ENCODE measurements at regions not wholly inside any gene's neighbourhood (a gene's known extent, or its start where the extent isn't known, plus 50 kb on each side); places are given as distances from the start of the nearest gene placed in this dataset.

GRCh38 chr10:36224431-36224985 lies 582.4 kb upstream of the FZD8 start:
- DNase-seq (ENCODE audit: low spot score), result no peak

- DNase-seq (ENCODE audit: low spot score), result no peak
Measured at GRCh38 chr10:36221101-36221500, 579.0 kb upstream of the FZD8 start.

GRCh38 chr10:36220151-36220550 lies 578.1 kb upstream of the FZD8 start:
- DNase-seq (ENCODE audit: low spot score), result no peak

- DNase-seq (ENCODE audit: low spot score), result no peak
Measured at GRCh38 chr10:36211856-36212255, 569.8 kb upstream of the FZD8 start.

- DNase-seq (ENCODE audit: low spot score), result no peak
Measured at GRCh38 chr10:36209480-36209879, 567.4 kb upstream of the FZD8 start.

DNA sequence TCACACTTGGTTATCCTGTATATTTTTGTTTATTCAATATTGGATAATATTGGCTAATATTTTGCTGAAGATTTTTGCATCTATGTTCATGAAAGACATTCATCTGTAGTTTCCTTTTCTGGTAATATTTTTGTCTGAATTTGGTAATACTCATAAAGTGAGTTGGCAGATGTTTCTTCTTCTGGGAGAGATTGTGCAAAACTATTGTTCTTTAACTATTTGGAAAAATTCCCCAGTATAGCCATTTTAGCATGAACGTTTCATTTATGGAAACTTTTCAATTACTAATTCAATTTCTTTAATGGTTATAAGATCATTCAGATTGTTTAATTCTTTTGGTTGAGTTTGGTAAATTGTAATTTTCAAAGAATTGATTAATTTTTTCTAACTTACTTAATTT lies 560.8 kb upstream of the FZD8 start:
- DNase-seq (ENCODE audit: low spot score), result no peak

GRCh38 chr10:36200577-36200976 lies 558.5 kb upstream of the FZD8 start:
- no peak for DNase-seq (ENCODE audit: low spot score)

DNA sequence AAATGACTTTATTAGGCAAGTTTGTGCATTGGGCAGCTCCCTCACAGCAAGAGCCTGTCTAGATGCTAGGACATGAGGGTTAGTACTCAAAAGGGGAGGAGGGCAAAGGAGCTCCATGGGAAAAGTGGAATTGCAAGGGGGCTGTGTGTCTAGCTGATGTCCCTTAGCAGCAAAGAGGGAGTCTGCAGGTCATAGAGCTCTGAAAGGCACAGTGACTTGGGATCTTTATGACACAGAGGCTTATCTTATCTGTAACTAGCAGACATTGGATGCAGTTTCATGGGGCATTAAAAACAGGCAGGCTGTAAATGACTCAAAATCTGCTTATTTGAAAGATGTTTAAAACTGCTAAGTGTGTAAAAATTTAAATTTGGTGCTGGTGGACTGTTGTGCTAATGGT lies 556.2 kb upstream of the FZD8 start:
- DNase-seq (ENCODE audit: low spot score), result no peak

GRCh38 chr10:36195364-36195763 lies 553.3 kb upstream of the FZD8 start:
- DNase-seq (ENCODE audit: low spot score), result no peak

DNA sequence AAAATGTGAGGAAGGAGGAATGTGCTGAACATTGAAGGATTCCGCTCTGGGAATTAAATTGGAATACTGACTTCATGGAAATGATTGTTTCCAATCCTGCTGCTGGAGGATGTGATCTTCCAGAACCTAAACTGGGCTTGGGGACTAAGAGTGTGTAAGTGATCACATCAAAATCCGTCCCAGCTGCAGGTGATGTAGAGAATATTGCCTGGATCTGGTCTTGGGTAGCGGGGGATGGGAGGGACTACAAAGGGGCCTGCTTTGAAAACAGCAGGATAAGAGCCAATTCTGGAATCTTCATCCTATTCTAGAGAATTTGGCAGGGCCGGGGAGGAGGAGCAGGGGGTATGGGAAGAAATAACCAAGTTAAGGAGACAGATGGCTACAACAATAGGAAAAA lies 552.2 kb upstream of the FZD8 start:
- no peak for DNase-seq (ENCODE audit: low spot score)

GRCh38 chr10:36191009-36191408 lies 548.9 kb upstream of the FZD8 start:
- DNase-seq (ENCODE audit: low spot score), result no peak

GRCh38 chr10:36188461-36188860 lies 546.4 kb upstream of the FZD8 start:
- DNase-seq (ENCODE audit: low spot score), result no peak

- no peak for DNase-seq (ENCODE audit: low spot score)
Measured at GRCh38 chr10:36188080-36188453, 546.0 kb upstream of the FZD8 start.

GRCh38 chr10:36187380-36188079 lies 545.4 kb upstream of the FZD8 start:
- no peak for DNase-seq (ENCODE audit: low spot score)

GRCh38 chr10:36185097-36185496 lies 543.0 kb upstream of the FZD8 start:
- no peak for DNase-seq (ENCODE audit: low spot score)

- no peak for DNase-seq (ENCODE audit: low spot score)
Measured at GRCh38 chr10:36183726-36184125, 541.6 kb upstream of the FZD8 start.

GRCh38 chr10:36183056-36183455 lies 541.0 kb upstream of the FZD8 start:
- no peak for DNase-seq (ENCODE audit: low spot score)

GRCh38 chr10:36182606-36183005 lies 540.5 kb upstream of the FZD8 start:
- DNase-seq (ENCODE audit: low spot score), result no peak

- no peak for DNase-seq (ENCODE audit: low spot score)
Measured at GRCh38 chr10:36182179-36182566, 540.1 kb upstream of the FZD8 start.

GRCh38 chr10:36181426-36182178 lies 539.5 kb upstream of the FZD8 start:
- no peak for DNase-seq (ENCODE audit: low spot score)

DNA sequence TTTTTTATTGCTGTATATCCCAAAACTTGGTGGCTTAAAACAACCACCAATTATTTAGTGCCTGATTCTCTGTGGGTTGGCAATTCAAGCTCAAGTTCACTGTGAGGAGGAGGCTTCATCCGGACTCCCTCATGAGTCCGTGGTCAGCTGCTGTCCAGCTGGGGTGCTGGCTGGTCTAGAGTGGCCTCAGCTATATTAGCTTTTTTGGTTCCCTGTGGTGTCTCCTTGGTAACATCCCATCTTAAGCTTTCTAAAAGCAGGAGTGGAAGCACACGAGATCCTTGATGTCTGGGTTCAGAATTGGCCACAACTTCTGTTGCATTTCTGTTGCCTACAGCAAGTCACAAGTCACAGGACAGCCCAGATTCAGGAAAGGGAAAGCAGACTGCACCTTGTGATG lies 536.5 kb upstream of the FZD8 start:
- DNase-seq (ENCODE audit: low spot score), result no peak

DNA sequence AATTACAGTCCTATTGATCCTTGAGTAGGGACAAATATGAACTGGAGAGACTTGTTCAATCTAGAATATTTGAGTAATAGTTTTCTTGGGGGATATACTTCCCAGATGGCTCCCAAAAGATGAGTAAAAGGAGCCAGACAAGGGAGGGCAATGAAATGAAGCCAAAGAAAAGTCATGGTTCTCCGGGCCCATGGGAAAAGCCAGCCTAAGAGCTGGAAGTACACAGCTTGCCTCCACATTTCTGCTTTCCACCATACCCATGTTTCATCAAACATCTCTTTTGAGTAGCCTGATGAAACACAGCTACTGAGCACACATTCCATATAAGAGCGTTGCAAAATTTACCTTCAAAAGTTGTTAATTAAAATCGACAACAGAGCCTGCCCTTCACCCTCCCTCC lies 535.0 kb upstream of the FZD8 start:
- no peak for DNase-seq (ENCODE audit: low spot score)

GRCh38 chr10:36175954-36176353 lies 533.9 kb upstream of the FZD8 start:
- no peak for DNase-seq (ENCODE audit: low spot score)

DNA sequence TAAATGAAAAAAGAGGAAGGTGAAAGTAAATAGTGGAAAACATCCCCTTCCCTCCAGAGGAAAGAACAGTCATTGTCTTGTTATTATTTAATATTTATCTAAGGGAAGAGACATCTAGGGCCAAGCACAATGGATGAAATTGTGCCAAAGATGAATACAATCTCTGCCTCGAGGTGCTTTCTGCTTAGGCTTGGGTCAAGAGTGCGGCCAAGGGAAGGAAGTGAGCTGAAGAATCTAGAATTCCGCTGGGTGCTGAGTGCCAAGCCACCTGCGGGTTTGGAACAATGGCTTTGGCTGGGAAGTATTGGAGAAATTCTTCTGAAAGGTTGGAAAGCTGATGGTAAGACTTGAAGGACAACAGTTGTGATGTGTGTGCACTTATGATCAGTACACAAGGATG lies 531.3 kb upstream of the FZD8 start:
- no peak for DNase-seq (ENCODE audit: low spot score)
